SK-N-SH treated with all-trans-retinoic acid at 6 μM for 48 hours (cell line): ENCODE measurements at regions not wholly inside any gene's neighbourhood (a gene's known extent, or its start where the extent isn't known, plus 50 kb on each side); places are given as distances from the start of the nearest gene placed in this dataset.

Experiments used
- ARNTL ChIP-seq: fragments of 450-650 bp; formaldehyde crosslinking; IDR thresholded peaks from 2 replicates; pipeline ENCODE4 v1.5.0; 2020; ENCODE audit warnings: low read depth, mild to moderate bottlenecking, moderate library complexity, borderline replicate concordance
- ESRRG ChIP-seq: fragments of 250-450 bp; sonication (Bioruptor Pico); IDR thresholded peaks from 2 replicates; pipeline ENCODE4 v1.6.1; 2021; ENCODE audit warnings: mild to moderate bottlenecking
- GLIS3 ChIP-seq: fragments of 250-450 bp; sonication (Bioruptor Pico); IDR thresholded peaks from 2 replicates; pipeline ENCODE4 v1.5.0; 2020; ENCODE audit warnings: mild to moderate bottlenecking, moderate library complexity
- RARB ChIP-seq: fragments of 250-450 bp; sonication (Bioruptor Pico); IDR thresholded peaks from 2 replicates; pipeline ENCODE4 v1.8.0; 2021; ENCODE audit warnings: mild to moderate bottlenecking, moderate library complexity
- TCF4 ChIP-seq: fragments of 250-450 bp; sonication (Bioruptor Pico); IDR thresholded peaks from 2 replicates; pipeline ENCODE4 v1.8.0; 2021; ENCODE audit warnings: mild to moderate bottlenecking, moderate library complexity, borderline replicate concordance
- ZNF70 ChIP-seq: fragments of 450-650 bp; formaldehyde crosslinking; IDR thresholded peaks from 2 replicates; pipeline ENCODE4 v1.5.0; 2020; ENCODE audit warnings: mild to moderate bottlenecking, moderate library complexity
- TF ChIP-seq, protein P1 (sequence below): fragments of 250-450 bp; sonication (Bioruptor Pico); IDR thresholded peaks from 2 replicates; pipeline ENCODE4 v1.5.0; 2020; ENCODE audit warnings: mild to moderate bottlenecking, moderate library complexity
- TF ChIP-seq, protein P2 (sequence below): fragments of 250-450 bp; sonication (Bioruptor Pico); IDR thresholded peaks from 2 replicates; pipeline ENCODE4 v1.5.1; 2020; ENCODE audit warnings: low read depth, mild to moderate bottlenecking, moderate library complexity
- TF ChIP-seq, protein P3 (sequence below): fragments of 250-450 bp; sonication (Bioruptor Pico); IDR thresholded peaks from 2 replicates; pipeline ENCODE4 v1.8.0; 2020; ENCODE audit warnings: mild to moderate bottlenecking, moderate library complexity, borderline replicate concordance

DNA sequence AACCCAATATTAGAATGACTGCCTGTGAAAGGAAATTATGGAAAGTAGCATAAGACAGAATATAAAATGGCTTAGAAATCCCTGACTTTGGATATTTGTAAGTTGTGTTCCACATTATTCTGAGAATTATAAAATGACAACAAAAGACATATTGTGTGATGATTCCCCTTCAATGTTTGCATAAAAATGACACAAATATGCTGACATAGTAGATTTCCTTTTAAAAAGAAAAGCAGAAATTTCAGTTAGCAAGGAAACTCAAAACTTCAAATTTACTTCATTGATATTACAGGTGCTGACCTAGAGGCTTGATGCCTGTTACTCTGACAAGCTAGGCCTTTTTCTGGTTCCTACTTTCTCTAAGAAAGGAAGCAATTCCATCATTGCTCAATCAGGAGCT, 816.9 kb upstream of the HS3ST5 start:
- TF ChIP-seq ARNTL (CRISPR knock-in tag) (no peak), RARB (CRISPR knock-in tag) (no peak), TCF4 (CRISPR knock-in tag) (no peak), ZNF70 (no peak), ESRRG (CRISPR knock-in tag) (no peak), GLIS3 (no peak)
- TF ChIP-seq, protein P1, sequence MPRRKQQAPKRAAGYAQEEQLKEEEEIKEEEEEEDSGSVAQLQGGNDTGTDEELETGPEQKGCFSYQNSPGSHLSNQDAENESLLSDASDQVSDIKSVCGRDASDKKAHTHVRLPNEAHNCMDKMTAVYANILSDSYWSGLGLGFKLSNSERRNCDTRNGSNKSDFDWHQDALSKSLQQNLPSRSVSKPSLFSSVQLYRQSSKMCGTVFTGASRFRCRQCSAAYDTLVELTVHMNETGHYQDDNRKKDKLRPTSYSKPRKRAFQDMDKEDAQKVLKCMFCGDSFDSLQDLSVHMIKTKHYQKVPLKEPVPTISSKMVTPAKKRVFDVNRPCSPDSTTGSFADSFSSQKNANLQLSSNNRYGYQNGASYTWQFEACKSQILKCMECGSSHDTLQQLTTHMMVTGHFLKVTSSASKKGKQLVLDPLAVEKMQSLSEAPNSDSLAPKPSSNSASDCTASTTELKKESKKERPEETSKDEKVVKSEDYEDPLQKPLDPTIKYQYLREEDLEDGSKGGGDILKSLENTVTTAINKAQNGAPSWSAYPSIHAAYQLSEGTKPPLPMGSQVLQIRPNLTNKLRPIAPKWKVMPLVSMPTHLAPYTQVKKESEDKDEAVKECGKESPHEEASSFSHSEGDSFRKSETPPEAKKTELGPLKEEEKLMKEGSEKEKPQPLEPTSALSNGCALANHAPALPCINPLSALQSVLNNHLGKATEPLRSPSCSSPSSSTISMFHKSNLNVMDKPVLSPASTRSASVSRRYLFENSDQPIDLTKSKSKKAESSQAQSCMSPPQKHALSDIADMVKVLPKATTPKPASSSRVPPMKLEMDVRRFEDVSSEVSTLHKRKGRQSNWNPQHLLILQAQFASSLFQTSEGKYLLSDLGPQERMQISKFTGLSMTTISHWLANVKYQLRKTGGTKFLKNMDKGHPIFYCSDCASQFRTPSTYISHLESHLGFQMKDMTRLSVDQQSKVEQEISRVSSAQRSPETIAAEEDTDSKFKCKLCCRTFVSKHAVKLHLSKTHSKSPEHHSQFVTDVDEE (CRISPR knock-in tag): no peak
- TF ChIP-seq, protein P2, sequence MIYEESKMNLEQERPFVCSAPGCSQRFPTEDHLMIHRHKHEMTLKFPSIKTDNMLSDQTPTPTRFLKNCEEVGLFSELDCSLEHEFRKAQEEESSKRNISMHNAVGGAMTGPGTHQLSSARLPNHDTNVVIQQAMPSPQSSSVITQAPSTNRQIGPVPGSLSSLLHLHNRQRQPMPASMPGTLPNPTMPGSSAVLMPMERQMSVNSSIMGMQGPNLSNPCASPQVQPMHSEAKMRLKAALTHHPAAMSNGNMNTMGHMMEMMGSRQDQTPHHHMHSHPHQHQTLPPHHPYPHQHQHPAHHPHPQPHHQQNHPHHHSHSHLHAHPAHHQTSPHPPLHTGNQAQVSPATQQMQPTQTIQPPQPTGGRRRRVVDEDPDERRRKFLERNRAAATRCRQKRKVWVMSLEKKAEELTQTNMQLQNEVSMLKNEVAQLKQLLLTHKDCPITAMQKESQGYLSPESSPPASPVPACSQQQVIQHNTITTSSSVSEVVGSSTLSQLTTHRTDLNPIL (CRISPR knock-in tag): no peak
- TF ChIP-seq, protein P3, sequence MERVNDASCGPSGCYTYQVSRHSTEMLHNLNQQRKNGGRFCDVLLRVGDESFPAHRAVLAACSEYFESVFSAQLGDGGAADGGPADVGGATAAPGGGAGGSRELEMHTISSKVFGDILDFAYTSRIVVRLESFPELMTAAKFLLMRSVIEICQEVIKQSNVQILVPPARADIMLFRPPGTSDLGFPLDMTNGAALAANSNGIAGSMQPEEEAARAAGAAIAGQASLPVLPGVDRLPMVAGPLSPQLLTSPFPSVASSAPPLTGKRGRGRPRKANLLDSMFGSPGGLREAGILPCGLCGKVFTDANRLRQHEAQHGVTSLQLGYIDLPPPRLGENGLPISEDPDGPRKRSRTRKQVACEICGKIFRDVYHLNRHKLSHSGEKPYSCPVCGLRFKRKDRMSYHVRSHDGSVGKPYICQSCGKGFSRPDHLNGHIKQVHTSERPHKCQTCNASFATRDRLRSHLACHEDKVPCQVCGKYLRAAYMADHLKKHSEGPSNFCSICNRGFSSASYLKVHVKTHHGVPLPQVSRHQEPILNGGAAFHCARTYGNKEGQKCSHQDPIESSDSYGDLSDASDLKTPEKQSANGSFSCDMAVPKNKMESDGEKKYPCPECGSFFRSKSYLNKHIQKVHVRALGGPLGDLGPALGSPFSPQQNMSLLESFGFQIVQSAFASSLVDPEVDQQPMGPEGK (CRISPR knock-in tag): no peak
